ENCODE measurements at regions not wholly inside any gene's neighbourhood (a gene's known extent, or its start where the extent isn't known, plus 50 kb on each side); places are given as distances from the start of the nearest gene placed in this dataset.

- no peak overlapping the region for H3K27ac ChIP-seq (ENCODE audit: low read length)
- DNase-seq: no peak
- WGBS (ENCODE audit: insufficient coverage, low lambda C conversion rate): no CpG with 5 or more reads among the region's 5 CpGs
- no peaks in the 10 kb centered on the region for H3K9me3 ChIP-seq (ENCODE audit: control insufficient read depth, low read depth, low read length)
- no peak overlapping the region for H3K4me3 ChIP-seq (ENCODE audit: low read length)
- H3K4me1 ChIP-seq (ENCODE audit: control insufficient read depth, insufficient read depth, low read length): no peaks in the 10 kb centered on the region
- no peaks in the 10 kb centered on the region for H3K27me3 ChIP-seq (ENCODE audit: control insufficient read depth, insufficient read depth, low read length)
- H3K36me3 ChIP-seq (ENCODE audit: control insufficient read depth, insufficient read depth, low read length): no peaks in the 10 kb centered on the region
Observed at GRCh38 chr11:100578831-100579311, 108.2 kb upstream of the ARHGAP42 start.

GRCh38 chr11:100581318-100581717, 105.8 kb upstream of the ARHGAP42 start:
- Histone ChIP-seq H3K36me3 (ENCODE audit: control insufficient read depth, insufficient read depth, low read length) (no peaks in the 10 kb centered on the region), H3K27me3 (ENCODE audit: control insufficient read depth, insufficient read depth, low read length) (peaks cover 2% of the 10 kb centered on the region), H3K4me1 (ENCODE audit: control insufficient read depth, insufficient read depth, low read length) (no peaks in the 10 kb centered on the region), H3K4me3 (ENCODE audit: low read length) (no peak overlapping the region), H3K9me3 (ENCODE audit: control insufficient read depth, low read depth, low read length) (no peaks in the 10 kb centered on the region), H3K27ac (ENCODE audit: low read length) (no peak overlapping the region)
- peak in 1 of 2 donors; percentile 19 for DNase-seq
- no CpG with 5 or more reads among the region's 4 CpGs for WGBS (ENCODE audit: insufficient coverage, low lambda C conversion rate)

- no peaks in the 10 kb centered on the region for H3K9me3 ChIP-seq (ENCODE audit: control insufficient read depth, low read depth, low read length)
- H3K27ac ChIP-seq (ENCODE audit: low read length): no peak overlapping the region
- H3K4me1 ChIP-seq (ENCODE audit: control insufficient read depth, insufficient read depth, low read length): no peaks in the 10 kb centered on the region
- no CpG with 5 or more reads among the region's 3 CpGs for WGBS (ENCODE audit: insufficient coverage, low lambda C conversion rate)
- no peak overlapping the region for H3K4me3 ChIP-seq (ENCODE audit: low read length)
- H3K27me3 ChIP-seq (ENCODE audit: control insufficient read depth, insufficient read depth, low read length): peaks cover 2% of the 10 kb centered on the region
- no peaks in the 10 kb centered on the region for H3K36me3 ChIP-seq (ENCODE audit: control insufficient read depth, insufficient read depth, low read length)
- no peak for DNase-seq
Observed at GRCh38 chr11:100584201-100584985, 102.7 kb upstream of the ARHGAP42 start.

- DNase-seq: no peak
- no peak overlapping the region for H3K27ac ChIP-seq (ENCODE audit: low read length)
- 40% methylated on average over 1 of the region's 2 CpGs for WGBS (ENCODE audit: insufficient coverage, low lambda C conversion rate)
Observed at GRCh38 chr11:100585728-100586127, 101.4 kb upstream of the ARHGAP42 start.

GRCh38 chr11:100586361-100587101, 100.6 kb upstream of the ARHGAP42 start:
- DNase-seq: no peak

More at GRCh38 chr11:100585728-100586127, 101.4 kb upstream of the ARHGAP42 start:
- Histone ChIP-seq H3K27me3 (ENCODE audit: control insufficient read depth, insufficient read depth, low read length) (peaks cover 2% of the 10 kb centered on the region), H3K4me1 (ENCODE audit: control insufficient read depth, insufficient read depth, low read length) (no peaks in the 10 kb centered on the region), H3K4me3 (ENCODE audit: low read length) (no peak overlapping the region), H3K9me3 (ENCODE audit: control insufficient read depth, low read depth, low read length) (no peaks in the 10 kb centered on the region), H3K36me3 (ENCODE audit: control insufficient read depth, insufficient read depth, low read length) (no peaks in the 10 kb centered on the region)

GRCh38 chr11:100592619-100593260, 94.3 kb upstream of the ARHGAP42 start:
- Histone ChIP-seq H3K36me3 (ENCODE audit: control insufficient read depth, insufficient read depth, low read length) (no peaks in the 10 kb centered on the region), H3K27ac (ENCODE audit: low read length) (no peak overlapping the region), H3K27me3 (ENCODE audit: control insufficient read depth, insufficient read depth, low read length) (no peaks in the 10 kb centered on the region), H3K4me1 (ENCODE audit: control insufficient read depth, insufficient read depth, low read length) (peaks cover 2% of the 10 kb centered on the region), H3K9me3 (ENCODE audit: control insufficient read depth, low read depth, low read length) (no peaks in the 10 kb centered on the region), H3K4me3 (ENCODE audit: low read length) (no peak overlapping the region)
- DNase-seq: peak in 1 of 2 donors; percentile 19
- WGBS (ENCODE audit: insufficient coverage, low lambda C conversion rate): no CpG with 5 or more reads among the region's 6 CpGs

More at GRCh38 chr11:100586361-100587101, 100.6 kb upstream of the ARHGAP42 start:
- no peaks in the 10 kb centered on the region for H3K4me1 ChIP-seq (ENCODE audit: control insufficient read depth, insufficient read depth, low read length)
- H3K36me3 ChIP-seq (ENCODE audit: control insufficient read depth, insufficient read depth, low read length): no peaks in the 10 kb centered on the region
- no peak overlapping the region for H3K4me3 ChIP-seq (ENCODE audit: low read length)
- no peak overlapping the region for H3K27ac ChIP-seq (ENCODE audit: low read length)
- H3K9me3 ChIP-seq (ENCODE audit: control insufficient read depth, low read depth, low read length): no peaks in the 10 kb centered on the region
- peaks cover 2% of the 10 kb centered on the region for H3K27me3 ChIP-seq (ENCODE audit: control insufficient read depth, insufficient read depth, low read length)
- WGBS (ENCODE audit: insufficient coverage, low lambda C conversion rate): no CpG with 5 or more reads among the region's 2 CpGs

GRCh38 chr11:100593291-100593690, 93.8 kb upstream of the ARHGAP42 start:
- WGBS (ENCODE audit: insufficient coverage, low lambda C conversion rate): 100% methylated on average over 1 of the region's 2 CpGs
- H3K9me3 ChIP-seq (ENCODE audit: control insufficient read depth, low read depth, low read length): no peaks in the 10 kb centered on the region
- no peaks in the 10 kb centered on the region for H3K36me3 ChIP-seq (ENCODE audit: control insufficient read depth, insufficient read depth, low read length)
- no peaks in the 10 kb centered on the region for H3K27me3 ChIP-seq (ENCODE audit: control insufficient read depth, insufficient read depth, low read length)
- peak in 1 of 2 donors; percentile 18 for DNase-seq
- H3K4me3 ChIP-seq (ENCODE audit: low read length): no peak overlapping the region
- H3K27ac ChIP-seq (ENCODE audit: low read length): no peak overlapping the region
- H3K4me1 ChIP-seq (ENCODE audit: control insufficient read depth, insufficient read depth, low read length): peaks cover 2% of the 10 kb centered on the region

GRCh38 chr11:100594320-100594719, 92.8 kb upstream of the ARHGAP42 start:
- Histone ChIP-seq H3K27ac (ENCODE audit: low read length) (no peak overlapping the region), H3K4me3 (ENCODE audit: low read length) (no peak overlapping the region), H3K4me1 (ENCODE audit: control insufficient read depth, insufficient read depth, low read length) (peaks cover 2% of the 10 kb centered on the region), H3K9me3 (ENCODE audit: control insufficient read depth, low read depth, low read length) (no peaks in the 10 kb centered on the region), H3K27me3 (ENCODE audit: control insufficient read depth, insufficient read depth, low read length) (no peaks in the 10 kb centered on the region), H3K36me3 (ENCODE audit: control insufficient read depth, insufficient read depth, low read length) (no peaks in the 10 kb centered on the region)
- no CpG with 5 or more reads among the region's 3 CpGs for WGBS (ENCODE audit: insufficient coverage, low lambda C conversion rate)
- peak in 1 of 2 donors; percentile 4 for DNase-seq

- no peak overlapping the region for H3K4me3 ChIP-seq (ENCODE audit: low read length)
- no peaks in the 10 kb centered on the region for H3K36me3 ChIP-seq (ENCODE audit: control insufficient read depth, insufficient read depth, low read length)
- H3K27me3 ChIP-seq (ENCODE audit: control insufficient read depth, insufficient read depth, low read length): no peaks in the 10 kb centered on the region
- no peaks in the 10 kb centered on the region for H3K4me1 ChIP-seq (ENCODE audit: control insufficient read depth, insufficient read depth, low read length)
- WGBS (ENCODE audit: insufficient coverage, low lambda C conversion rate): no CpG with 5 or more reads among the region's 1 CpG
- DNase-seq: no peak
- H3K9me3 ChIP-seq (ENCODE audit: control insufficient read depth, low read depth, low read length): no peaks in the 10 kb centered on the region
- no peak overlapping the region for H3K27ac ChIP-seq (ENCODE audit: low read length)
Observed at GRCh38 chr11:100600941-100601340, 86.1 kb upstream of the ARHGAP42 start.

- no peaks in the 10 kb centered on the region for H3K9me3 ChIP-seq (ENCODE audit: control insufficient read depth, low read depth, low read length)
- no peaks in the 10 kb centered on the region for H3K36me3 ChIP-seq (ENCODE audit: control insufficient read depth, insufficient read depth, low read length)
- no peak overlapping the region for H3K4me3 ChIP-seq (ENCODE audit: low read length)
- H3K27me3 ChIP-seq (ENCODE audit: control insufficient read depth, insufficient read depth, low read length): no peaks in the 10 kb centered on the region
- no peaks in the 10 kb centered on the region for H3K4me1 ChIP-seq (ENCODE audit: control insufficient read depth, insufficient read depth, low read length)
- H3K27ac ChIP-seq (ENCODE audit: low read length): no peak overlapping the region
- DNase-seq: no peak
Observed at GRCh38 chr11:100602716-100603115, 84.4 kb upstream of the ARHGAP42 start.

Data from large intestine (tissue), 3 donors.